ENCODE measurements at regions not wholly inside any gene's neighbourhood (a gene's known extent, or its start where the extent isn't known, plus 50 kb on each side); places are given as distances from the start of the nearest gene placed in this dataset.

DNA sequence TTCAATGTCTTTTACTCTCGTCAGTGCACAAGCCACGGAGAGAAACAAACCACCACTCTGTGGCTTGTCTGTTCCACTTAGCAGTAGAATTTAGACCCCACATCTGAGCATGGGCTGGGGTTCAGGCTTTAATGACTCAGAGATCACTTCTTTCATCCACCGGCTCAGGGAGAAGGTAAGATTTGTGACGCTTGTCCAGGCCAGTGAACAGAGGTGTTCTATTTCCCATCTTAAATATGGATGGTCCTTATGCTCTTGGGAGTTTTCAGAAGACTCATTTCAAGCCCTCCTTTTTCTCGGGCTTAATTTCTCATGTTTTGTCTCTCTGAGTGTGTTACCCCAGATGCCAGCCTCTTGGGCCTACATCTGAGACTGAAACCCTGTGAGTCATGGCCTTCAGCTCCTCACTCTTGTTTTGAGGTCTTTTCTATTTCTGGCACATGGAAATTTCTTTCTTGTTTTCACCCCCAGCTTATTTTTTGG is 127.4 kb upstream of the SFRP2 start:
- TF ChIP-seq, protein P1, sequence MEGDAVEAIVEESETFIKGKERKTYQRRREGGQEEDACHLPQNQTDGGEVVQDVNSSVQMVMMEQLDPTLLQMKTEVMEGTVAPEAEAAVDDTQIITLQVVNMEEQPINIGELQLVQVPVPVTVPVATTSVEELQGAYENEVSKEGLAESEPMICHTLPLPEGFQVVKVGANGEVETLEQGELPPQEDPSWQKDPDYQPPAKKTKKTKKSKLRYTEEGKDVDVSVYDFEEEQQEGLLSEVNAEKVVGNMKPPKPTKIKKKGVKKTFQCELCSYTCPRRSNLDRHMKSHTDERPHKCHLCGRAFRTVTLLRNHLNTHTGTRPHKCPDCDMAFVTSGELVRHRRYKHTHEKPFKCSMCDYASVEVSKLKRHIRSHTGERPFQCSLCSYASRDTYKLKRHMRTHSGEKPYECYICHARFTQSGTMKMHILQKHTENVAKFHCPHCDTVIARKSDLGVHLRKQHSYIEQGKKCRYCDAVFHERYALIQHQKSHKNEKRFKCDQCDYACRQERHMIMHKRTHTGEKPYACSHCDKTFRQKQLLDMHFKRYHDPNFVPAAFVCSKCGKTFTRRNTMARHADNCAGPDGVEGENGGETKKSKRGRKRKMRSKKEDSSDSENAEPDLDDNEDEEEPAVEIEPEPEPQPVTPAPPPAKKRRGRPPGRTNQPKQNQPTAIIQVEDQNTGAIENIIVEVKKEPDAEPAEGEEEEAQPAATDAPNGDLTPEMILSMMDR (IDR thresholded peaks at IDR 0.05; ENCODE audit: insufficient read depth, low read length, poor library complexity, severe bottlenecking) = no peak
- TF ChIP-seq EZH2phosphoT487 (conservative IDR thresholded peaks at IDR 0.05; ENCODE audit: low read length) = no peak
